Adrenal gland (tissue), 5 donors: ENCODE measurements at regions not wholly inside any gene's neighbourhood (a gene's known extent, or its start where the extent isn't known, plus 50 kb on each side); places are given as distances from the start of the nearest gene placed in this dataset.
"Not testable (repeated sequence)": the region's sequence is repeated elsewhere in the genome, so short reads cannot be mapped to it uniquely, and the experiment has no call there.

ENCODE experiments used
- CTCF ChIP-seq, 6 experiments: fragments of 450-650 bp in 4 of 6; fragments of 200-600 bp in 2 of 6; sonication (generic) in 1 of 6; IDR thresholded peaks; 1 replicate in 5 of 6; 2 replicates in 1 of 6; pipeline versions ENCODE4 v1.5.1 to v1.8.0; 2016 to 2021; ENCODE audit warnings: antibody characterized with exemption in 6 of 6, mild to moderate bottlenecking in 2 of 6, moderate library complexity in 1 of 6
- POLR2A ChIP-seq, 2 donors: fragments of 450-650 bp; IDR thresholded peaks; one replicate each; pipeline ENCODE4 v1.6.1; 2017; ENCODE audit warnings: antibody characterized with exemption in 2 of 2, mild to moderate bottlenecking in 2 of 2, moderate library complexity in 1 of 2
- donor health status: DM: no; HTN: no; CAD: no.

- not testable (repeated sequence) for TF ChIP-seq CTCF, POLR2A (IDR thresholded peaks at IDR 0.05)
These were observed 185.1 kb downstream of the ZFY start for GRCh38 chrY:3120234-3120633.
